ENCODE measurements at regions not wholly inside any gene's neighbourhood (a gene's known extent, or its start where the extent isn't known, plus 50 kb on each side); places are given as distances from the start of the nearest gene placed in this dataset.

DNA sequence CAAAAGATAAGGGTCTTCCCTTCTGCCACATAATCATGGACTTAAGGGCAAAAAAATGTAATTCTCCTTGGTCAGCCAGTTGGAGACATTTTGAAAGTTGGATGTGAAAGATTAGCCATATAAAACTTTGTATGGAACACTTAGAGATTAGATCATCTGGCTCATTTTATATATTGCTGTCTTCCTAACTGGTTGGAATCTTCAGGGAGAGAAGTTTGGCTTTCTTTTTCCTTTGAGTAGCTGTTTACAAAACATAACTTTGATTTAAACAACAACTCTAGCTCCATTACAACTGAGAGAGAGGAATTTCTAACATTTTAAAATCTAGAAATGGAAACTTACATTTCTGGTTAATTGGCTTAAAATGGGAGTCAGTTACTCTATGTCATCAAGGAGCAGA, 132.7 kb downstream of the RDH14 start:
- POLR2A ChIA-PET (ENCODE audit: low non-redundant PET): no interaction called here
- no peak for TF ChIP-seq EZH2 (IDR thresholded peaks at IDR 0.05; ENCODE audit: borderline replicate concordance, low read depth, low read length, poor library complexity, severe bottlenecking)
- TF ChIP-seq, protein P1, sequence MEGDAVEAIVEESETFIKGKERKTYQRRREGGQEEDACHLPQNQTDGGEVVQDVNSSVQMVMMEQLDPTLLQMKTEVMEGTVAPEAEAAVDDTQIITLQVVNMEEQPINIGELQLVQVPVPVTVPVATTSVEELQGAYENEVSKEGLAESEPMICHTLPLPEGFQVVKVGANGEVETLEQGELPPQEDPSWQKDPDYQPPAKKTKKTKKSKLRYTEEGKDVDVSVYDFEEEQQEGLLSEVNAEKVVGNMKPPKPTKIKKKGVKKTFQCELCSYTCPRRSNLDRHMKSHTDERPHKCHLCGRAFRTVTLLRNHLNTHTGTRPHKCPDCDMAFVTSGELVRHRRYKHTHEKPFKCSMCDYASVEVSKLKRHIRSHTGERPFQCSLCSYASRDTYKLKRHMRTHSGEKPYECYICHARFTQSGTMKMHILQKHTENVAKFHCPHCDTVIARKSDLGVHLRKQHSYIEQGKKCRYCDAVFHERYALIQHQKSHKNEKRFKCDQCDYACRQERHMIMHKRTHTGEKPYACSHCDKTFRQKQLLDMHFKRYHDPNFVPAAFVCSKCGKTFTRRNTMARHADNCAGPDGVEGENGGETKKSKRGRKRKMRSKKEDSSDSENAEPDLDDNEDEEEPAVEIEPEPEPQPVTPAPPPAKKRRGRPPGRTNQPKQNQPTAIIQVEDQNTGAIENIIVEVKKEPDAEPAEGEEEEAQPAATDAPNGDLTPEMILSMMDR (conservative IDR thresholded peaks at IDR 0.05; ENCODE audit: low read depth, low read length): no peak
- CTCF ChIA-PET: no interaction called here
- Histone ChIP-seq H3K27me3 (replicated peaks; ENCODE audit: insufficient read depth, low read depth, low read length, poor library complexity) (no peaks in the 10 kb centered on the region), H3K9me3 (ENCODE audit: low read depth, low read length, poor library complexity, severe bottlenecking) (no peaks in the 10 kb centered on the region), H3K4me3 (ENCODE audit: low read depth, low read length, poor library complexity, severe bottlenecking) (no peak overlapping the region), H3K27ac (ENCODE audit: low read depth, low read length, poor library complexity, severe bottlenecking) (no peak overlapping the region), H3K4me1 (ENCODE audit: insufficient read depth, low read length, poor library complexity, severe bottlenecking) (no peaks in the 10 kb centered on the region), H3K36me3 (ENCODE audit: insufficient read depth, low read length, poor library complexity, severe bottlenecking) (no peaks in the 10 kb centered on the region)
- DNase-seq (ENCODE audit: low spot score): no peak
- no TSS peak for BruUV-seq (replicated peaks)
- intact Hi-C loops (cut with micrococcal nuclease; ENCODE audit: unreplicated experiment): no loop called here

DNA sequence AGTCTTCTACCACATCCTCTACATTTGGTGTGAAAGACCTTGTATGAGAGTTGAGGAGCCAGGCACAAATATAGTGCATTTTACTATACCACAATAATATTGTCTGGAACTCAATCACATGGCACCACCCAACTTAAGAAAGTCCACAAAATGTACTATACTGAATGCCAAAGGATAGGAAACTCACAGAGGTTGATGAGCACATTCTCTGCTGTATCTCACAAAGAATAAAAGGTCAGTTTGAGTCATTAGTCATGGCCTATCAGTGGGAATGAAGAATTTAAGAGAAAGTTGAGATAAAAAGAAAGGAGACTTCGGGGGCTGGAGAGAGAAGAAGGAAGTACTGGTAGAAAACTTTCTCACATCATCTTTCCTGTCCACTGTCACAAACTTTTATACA, 134.3 kb downstream of the RDH14 start:
- no peak for TF ChIP-seq EZH2 (IDR thresholded peaks at IDR 0.05; ENCODE audit: borderline replicate concordance, low read depth, low read length, poor library complexity, severe bottlenecking)
- TF ChIP-seq, protein P1 (conservative IDR thresholded peaks at IDR 0.05; ENCODE audit: low read depth, low read length): no peak
- H3K4me3 ChIP-seq (ENCODE audit: low read depth, low read length, poor library complexity, severe bottlenecking): no peak overlapping the region
- intact Hi-C loops (cut with micrococcal nuclease; ENCODE audit: unreplicated experiment): no loop called here
- H3K9me3 ChIP-seq (ENCODE audit: low read depth, low read length, poor library complexity, severe bottlenecking): no peaks in the 10 kb centered on the region
- BruUV-seq (replicated peaks): no TSS peak
- no peaks in the 10 kb centered on the region for H3K27me3 ChIP-seq (replicated peaks; ENCODE audit: insufficient read depth, low read depth, low read length, poor library complexity)
- H3K36me3 ChIP-seq (ENCODE audit: insufficient read depth, low read length, poor library complexity, severe bottlenecking): no peaks in the 10 kb centered on the region
- DNase-seq (ENCODE audit: low spot score): no peak
- H3K4me1 ChIP-seq (ENCODE audit: insufficient read depth, low read length, poor library complexity, severe bottlenecking): no peaks in the 10 kb centered on the region
- ChIA-PET POLR2A (ENCODE audit: low non-redundant PET) (no interaction called here), CTCF (no interaction called here)
- H3K27ac ChIP-seq (ENCODE audit: low read depth, low read length, poor library complexity, severe bottlenecking): no peak overlapping the region

DNA sequence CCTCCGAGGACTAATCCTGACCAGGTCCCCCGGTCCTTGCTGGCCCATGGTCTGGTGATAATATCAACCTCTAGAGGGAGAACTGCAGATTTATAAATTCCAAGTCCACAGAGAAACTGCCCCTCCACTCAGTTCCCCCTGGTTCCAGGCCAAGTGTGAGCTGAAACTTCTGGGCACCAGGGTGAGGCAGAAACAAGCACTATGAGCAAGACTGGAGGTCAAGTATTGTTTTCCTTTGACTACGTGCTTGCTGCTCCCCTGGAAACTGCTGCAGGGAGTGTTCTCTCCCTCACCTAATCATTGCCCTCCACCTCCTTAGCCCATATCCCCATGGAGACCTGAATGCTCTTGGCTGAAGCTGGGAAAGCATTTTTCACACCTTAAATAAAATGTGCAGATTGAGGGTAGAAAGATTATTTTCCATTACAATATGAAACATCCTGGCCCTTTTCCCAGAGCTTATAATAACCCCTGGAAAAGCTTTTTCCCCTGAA, 135.2 kb downstream of the RDH14 start:
- H3K36me3 ChIP-seq (ENCODE audit: insufficient read depth, low read length, poor library complexity, severe bottlenecking): no peaks in the 10 kb centered on the region
- ChIA-PET POLR2A (ENCODE audit: low non-redundant PET) (no interaction called here), CTCF (no interaction called here)
- no peaks in the 10 kb centered on the region for H3K9me3 ChIP-seq (ENCODE audit: low read depth, low read length, poor library complexity, severe bottlenecking)
- no peaks in the 10 kb centered on the region for H3K27me3 ChIP-seq (replicated peaks; ENCODE audit: insufficient read depth, low read depth, low read length, poor library complexity)
- no peak overlapping the region for H3K4me3 ChIP-seq (ENCODE audit: low read depth, low read length, poor library complexity, severe bottlenecking)
- H3K4me1 ChIP-seq (ENCODE audit: insufficient read depth, low read length, poor library complexity, severe bottlenecking): no peaks in the 10 kb centered on the region
- TF ChIP-seq, protein P1 (conservative IDR thresholded peaks at IDR 0.05; ENCODE audit: low read depth, low read length): no peak
- TF ChIP-seq EZH2 (IDR thresholded peaks at IDR 0.05; ENCODE audit: borderline replicate concordance, low read depth, low read length, poor library complexity, severe bottlenecking): no peak
- no TSS peak for BruUV-seq (replicated peaks)
- intact Hi-C loops (cut with micrococcal nuclease; ENCODE audit: unreplicated experiment): no loop called here
- no peak for DNase-seq (ENCODE audit: low spot score)
- H3K27ac ChIP-seq (ENCODE audit: low read depth, low read length, poor library complexity, severe bottlenecking): no peak overlapping the region

Measured in A673 (cell line).